NCI-H69 (cell line): ENCODE measurements at regions not wholly inside any gene's neighbourhood (a gene's known extent, or its start where the extent isn't known, plus 50 kb on each side); places are given as distances from the start of the nearest gene placed in this dataset.
"Not testable (repeated sequence)": the region's sequence is repeated elsewhere in the genome, so short reads cannot be mapped to it uniquely, and the experiment has no call there.

Experiments used
- DNase-seq: peaks from one replicate; lab custom pipeline; 2025; lab: John Stamatoyannopoulos, UW

- no peak for DNase-seq
Observed at GRCh38 chr4:104330125-104330905, 164.4 kb downstream of the CXXC4 start.

GRCh38 chr4:104326991-104327694 is 167.6 kb downstream of the CXXC4 start:
- peak; percentile 8 for DNase-seq

GRCh38 chr4:104302731-104303130 is 192.0 kb downstream of the CXXC4 start:
- no peak for DNase-seq

- DNase-seq: no peak
Observed at GRCh38 chr4:104294811-104295210, 199.9 kb downstream of the CXXC4 start.

GRCh38 chr4:104286867-104287266 is 207.8 kb downstream of the CXXC4 start:
- no peak for DNase-seq

GRCh38 chr4:104283303-104283702 is 211.4 kb downstream of the CXXC4 start:
- DNase-seq: no peak

- no peak for DNase-seq
Observed at GRCh38 chr4:104279744-104280143, 214.9 kb downstream of the CXXC4 start.

GRCh38 chr4:104272966-104273365 is 221.7 kb downstream of the CXXC4 start:
- DNase-seq: no peak

GRCh38 chr4:104269603-104270002 is 225.1 kb downstream of the CXXC4 start:
- not testable (repeated sequence) for DNase-seq

GRCh38 chr4:104263100-104263499 is 231.6 kb downstream of the CXXC4 start:
- no peak for DNase-seq

- no peak for DNase-seq
Observed at GRCh38 chr4:104262678-104263077, 232.0 kb downstream of the CXXC4 start.

GRCh38 chr4:104248726-104249125 is 246.0 kb downstream of the CXXC4 start:
- no peak for DNase-seq

GRCh38 chr4:104235967-104236366 is 258.7 kb downstream of the CXXC4 start:
- no peak for DNase-seq

- peak; percentile 4 for DNase-seq
Observed at GRCh38 chr4:104217526-104217925, 277.2 kb downstream of the CXXC4 start.

GRCh38 chr4:104211657-104212056 is 283.0 kb downstream of the CXXC4 start:
- no peak for DNase-seq

GRCh38 chr4:104210420-104210819 is 284.3 kb downstream of the CXXC4 start:
- DNase-seq: peak; percentile 6

GRCh38 chr4:104206784-104207183 is 287.9 kb downstream of the CXXC4 start:
- DNase-seq: peak; percentile 14

GRCh38 chr4:104205116-104205515 is 289.6 kb downstream of the CXXC4 start:
- peak; percentile 69 for DNase-seq

GRCh38 chr4:104188301-104188700 is 306.4 kb downstream of the CXXC4 start:
- DNase-seq: peak; percentile 76

- no peak for DNase-seq
Observed at GRCh38 chr4:104169437-104169836, 325.3 kb downstream of the CXXC4 start.

- no peak for DNase-seq
Observed at GRCh38 chr4:104166749-104167148, 327.9 kb downstream of the CXXC4 start.

- DNase-seq: no peak
Observed at GRCh38 chr4:104163820-104164219, 330.9 kb downstream of the CXXC4 start.

- DNase-seq: no peak
Observed at GRCh38 chr4:104146048-104146447, 348.6 kb downstream of the CXXC4 start.
